ENCODE measurements at regions not wholly inside any gene's neighbourhood (a gene's known extent, or its start where the extent isn't known, plus 50 kb on each side); places are given as distances from the start of the nearest gene placed in this dataset.

- TF ChIP-seq ZFX (IDR thresholded peaks at IDR 0.05) (no peak), CTCF (conservative IDR thresholded peaks at IDR 0.05) (no peak)
- no peak overlapping the region for H3K27ac ChIP-seq
Observed at GRCh38 chr12:114888448-114888847, 204.5 kb upstream of the TBX3 start.

- H3K27ac ChIP-seq: no peak overlapping the region
Observed at GRCh38 chr12:114885501-114885900, 201.5 kb upstream of the TBX3 start.

GRCh38 chr12:114884575-114884974 lies 200.6 kb upstream of the TBX3 start:
- H3K27ac ChIP-seq: no peak overlapping the region
- TF ChIP-seq CTCF (conservative IDR thresholded peaks at IDR 0.05) (no peak), ZFX (IDR thresholded peaks at IDR 0.05) (no peak)

More at GRCh38 chr12:114885501-114885900, 201.5 kb upstream of the TBX3 start:
- TF ChIP-seq CTCF (conservative IDR thresholded peaks at IDR 0.05): no peak
- TF ChIP-seq ZFX (IDR thresholded peaks at IDR 0.05): no peak

DNA sequence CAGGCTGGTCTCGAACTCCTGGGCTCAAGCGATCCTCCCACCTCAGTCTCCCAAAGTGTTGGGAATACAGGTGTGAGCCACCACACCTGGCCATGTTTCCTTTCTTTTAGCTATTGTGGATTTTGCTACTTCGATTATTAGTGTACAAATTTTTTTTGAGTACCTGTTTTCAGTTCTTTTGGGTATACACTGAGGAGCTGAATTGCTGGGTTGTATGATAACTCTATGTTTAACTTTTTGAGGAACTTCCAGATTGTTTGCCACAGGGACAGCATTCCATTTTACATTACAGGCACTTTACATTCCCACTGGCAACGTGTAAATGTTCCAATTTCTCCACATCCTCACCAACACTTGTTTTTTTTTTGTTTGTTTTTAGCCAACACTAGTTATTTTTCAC lies 198.1 kb upstream of the TBX3 start:
- TF ChIP-seq CTCF (conservative IDR thresholded peaks at IDR 0.05) (no peak), ZFX (IDR thresholded peaks at IDR 0.05) (no peak)
- no peak overlapping the region for H3K27ac ChIP-seq

GRCh38 chr12:114879354-114879753 lies 195.4 kb upstream of the TBX3 start:
- no peak overlapping the region for H3K27ac ChIP-seq
- TF ChIP-seq ZFX (IDR thresholded peaks at IDR 0.05): no peak
- TF ChIP-seq CTCF (conservative IDR thresholded peaks at IDR 0.05): no peak

DNA sequence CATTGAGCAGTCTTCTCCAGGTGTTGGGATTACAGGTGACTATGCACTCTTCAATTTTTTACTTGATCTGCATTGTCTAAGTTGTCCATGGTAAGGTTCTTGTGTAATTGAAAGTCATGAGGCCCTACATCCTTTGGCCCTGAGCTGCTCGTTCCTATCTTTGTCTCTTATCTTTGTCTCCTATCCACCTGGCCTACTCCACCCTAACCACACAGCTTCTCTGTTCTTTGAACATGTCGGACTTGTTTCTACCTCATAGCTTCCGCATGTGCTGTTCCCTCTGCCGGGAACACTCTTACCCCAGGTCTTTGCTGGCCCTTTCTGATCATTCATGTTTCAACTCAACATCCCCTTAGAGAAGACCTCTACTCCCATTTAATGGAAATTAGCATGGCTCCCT lies 194.8 kb upstream of the TBX3 start:
- TF ChIP-seq CTCF (conservative IDR thresholded peaks at IDR 0.05): no peak
- no peak for TF ChIP-seq ZFX (IDR thresholded peaks at IDR 0.05)

GRCh38 chr12:114876968-114877680 lies 193.1 kb upstream of the TBX3 start:
- TF ChIP-seq CTCF (conservative IDR thresholded peaks at IDR 0.05) (no peak), ZFX (IDR thresholded peaks at IDR 0.05) (no peak)
- no peak overlapping the region for H3K27ac ChIP-seq

More for the DNA sequence above, 194.8 kb upstream of the TBX3 start:
- H3K27ac ChIP-seq: no peak overlapping the region

Data from C4-2B (cell line).